Neural crest cell (in vitro differentiated cells): ENCODE measurements at regions not wholly inside any gene's neighbourhood (a gene's known extent, or its start where the extent isn't known, plus 50 kb on each side); places are given as distances from the start of the nearest gene placed in this dataset.

Source experiments
- DNase-seq: peaks from one replicate; pipeline ENCODE4 v3.0.0; 2021; ENCODE audit warnings: low read depth, mixed read lengths, low spot score
- H3K27ac Mint-ChIP-seq: one replicate; pipeline ENCODE4 v1.8.0; 2021; ENCODE audit warnings: mild to moderate bottlenecking, mixed read lengths; ENCODE audit not compliant: unreplicated experiment
- H3K27me3 Mint-ChIP-seq: 2 replicates; pipeline ENCODE4 v1.8.0; 2021; ENCODE audit warnings: low read depth, mild to moderate bottlenecking, mixed read lengths
- H3K36me3 Mint-ChIP-seq: 2 replicates; pipeline ENCODE4 v1.8.0; 2021; ENCODE audit warnings: low read depth, mild to moderate bottlenecking, mixed read lengths
- H3K4me1 Mint-ChIP-seq: 2 replicates; pipeline ENCODE4 v1.8.0; 2021; ENCODE audit warnings: mixed read lengths
- H3K4me3 Mint-ChIP-seq: one replicate; pipeline ENCODE4 v1.8.0; 2021; ENCODE audit warnings: mild to moderate bottlenecking, mixed read lengths
- H3K9me3 Mint-ChIP-seq: 2 replicates; pipeline ENCODE4 v1.8.0; 2021; ENCODE audit warnings: mixed read lengths
- TF ChIP-seq, protein P1 (sequence below): fragments of 200-600 bp; sonication (generic); conservative IDR thresholded peaks from 2 replicates; pipeline ENCODE4 v1.5.0; 2021; ENCODE audit warnings: antibody characterized with exemption, mild to moderate bottlenecking

DNA sequence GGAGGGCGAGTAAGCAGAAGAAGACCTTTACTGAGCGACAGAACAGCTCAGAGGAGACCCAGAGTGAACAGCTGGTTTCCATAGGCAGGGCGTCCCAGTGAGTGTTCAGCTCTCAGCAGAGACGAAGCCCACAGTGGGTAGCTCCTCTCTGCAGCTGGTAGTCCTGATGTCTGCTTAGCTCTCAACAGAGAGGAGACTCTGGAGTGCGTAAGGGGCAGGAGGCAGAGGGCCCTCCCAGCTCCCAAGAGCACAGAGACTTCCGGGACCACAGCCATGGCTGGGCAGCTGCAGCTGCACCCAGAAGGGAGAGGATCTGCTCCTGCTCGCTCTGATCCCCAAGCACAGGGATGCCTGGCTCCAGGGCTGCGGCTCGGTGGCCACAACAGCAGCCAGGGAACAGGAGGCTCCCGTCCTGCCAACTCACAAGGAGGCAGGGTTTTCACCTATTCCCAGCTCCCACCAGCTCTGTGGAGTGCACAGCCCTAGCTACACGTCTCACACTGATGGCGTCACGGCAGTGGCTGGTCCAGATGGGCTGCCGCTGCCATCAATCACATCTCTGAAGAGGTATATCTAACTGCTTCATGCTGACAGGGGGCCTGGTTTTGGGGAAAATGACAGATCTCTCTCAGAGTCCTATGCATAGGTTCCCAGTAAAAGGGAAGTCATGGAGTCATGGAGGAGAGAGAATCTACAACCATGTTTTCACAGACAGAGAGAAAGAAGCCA is 2660.1 kb upstream of the PCDH20 start:
- H3K4me3 Mint-ChIP-seq: no peak overlapping the region
- H3K36me3 Mint-ChIP-seq: no peaks in the 10 kb centered on the region
- TF ChIP-seq, protein P1, sequence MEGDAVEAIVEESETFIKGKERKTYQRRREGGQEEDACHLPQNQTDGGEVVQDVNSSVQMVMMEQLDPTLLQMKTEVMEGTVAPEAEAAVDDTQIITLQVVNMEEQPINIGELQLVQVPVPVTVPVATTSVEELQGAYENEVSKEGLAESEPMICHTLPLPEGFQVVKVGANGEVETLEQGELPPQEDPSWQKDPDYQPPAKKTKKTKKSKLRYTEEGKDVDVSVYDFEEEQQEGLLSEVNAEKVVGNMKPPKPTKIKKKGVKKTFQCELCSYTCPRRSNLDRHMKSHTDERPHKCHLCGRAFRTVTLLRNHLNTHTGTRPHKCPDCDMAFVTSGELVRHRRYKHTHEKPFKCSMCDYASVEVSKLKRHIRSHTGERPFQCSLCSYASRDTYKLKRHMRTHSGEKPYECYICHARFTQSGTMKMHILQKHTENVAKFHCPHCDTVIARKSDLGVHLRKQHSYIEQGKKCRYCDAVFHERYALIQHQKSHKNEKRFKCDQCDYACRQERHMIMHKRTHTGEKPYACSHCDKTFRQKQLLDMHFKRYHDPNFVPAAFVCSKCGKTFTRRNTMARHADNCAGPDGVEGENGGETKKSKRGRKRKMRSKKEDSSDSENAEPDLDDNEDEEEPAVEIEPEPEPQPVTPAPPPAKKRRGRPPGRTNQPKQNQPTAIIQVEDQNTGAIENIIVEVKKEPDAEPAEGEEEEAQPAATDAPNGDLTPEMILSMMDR: no peak
- no peaks in the 10 kb centered on the region for H3K4me1 Mint-ChIP-seq
- DNase-seq: no peak
- no peaks in the 10 kb centered on the region for H3K9me3 Mint-ChIP-seq
- H3K27me3 Mint-ChIP-seq: no peaks in the 10 kb centered on the region
- no peak overlapping the region for H3K27ac Mint-ChIP-seq

DNA sequence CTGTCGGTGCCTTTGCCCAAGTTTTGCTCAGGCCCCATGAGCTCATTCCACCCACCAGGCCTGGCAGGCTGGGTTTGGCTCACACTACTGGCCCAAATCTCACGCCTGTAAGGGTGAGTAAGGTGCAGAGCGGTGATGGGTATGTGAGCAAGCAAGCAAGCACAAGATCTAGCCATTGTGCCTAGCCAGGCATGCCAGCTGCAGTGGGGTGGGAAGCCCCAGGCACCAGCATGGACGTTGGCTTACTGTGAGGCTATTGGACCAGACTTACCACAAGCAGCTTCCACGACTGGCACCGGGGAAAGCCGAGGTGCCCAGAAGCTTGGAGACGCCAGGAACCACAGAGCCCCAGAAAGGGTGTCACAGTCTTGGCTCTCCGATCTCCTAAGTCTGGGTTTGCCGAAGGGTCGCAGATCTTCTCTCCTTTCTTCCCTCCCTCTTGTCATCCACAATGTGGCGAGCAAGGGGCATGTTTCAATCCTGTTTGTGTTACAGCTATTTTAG is 2659.4 kb upstream of the PCDH20 start:
- Mint-ChIP-seq H3K36me3 (no peaks in the 10 kb centered on the region), H3K27ac (no peak overlapping the region), H3K4me3 (no peak overlapping the region), H3K9me3 (no peaks in the 10 kb centered on the region), H3K4me1 (no peaks in the 10 kb centered on the region), H3K27me3 (no peaks in the 10 kb centered on the region)
- TF ChIP-seq, protein P1: no peak
- DNase-seq: no peak

DNA sequence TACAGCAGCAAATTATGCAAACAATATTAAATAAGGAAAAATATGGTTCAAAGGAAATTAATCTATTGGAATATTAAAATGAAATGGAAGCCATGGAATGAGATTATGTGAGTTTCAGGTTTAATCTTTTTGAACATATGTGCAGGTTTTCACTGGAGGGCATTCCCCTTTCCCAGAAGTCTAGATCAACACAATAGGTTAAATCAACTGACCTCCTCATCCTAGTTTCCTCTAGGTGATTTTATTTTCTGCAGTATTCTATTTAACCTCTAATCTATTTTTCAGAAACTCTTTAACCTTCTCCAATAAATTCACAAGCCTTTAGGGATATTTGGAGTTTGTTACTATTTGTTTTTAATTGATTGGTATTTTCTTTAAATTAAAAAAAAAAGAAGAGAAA is 2657.6 kb upstream of the PCDH20 start:
- H3K27me3 Mint-ChIP-seq: no peaks in the 10 kb centered on the region
- H3K4me1 Mint-ChIP-seq: no peaks in the 10 kb centered on the region
- H3K9me3 Mint-ChIP-seq: no peaks in the 10 kb centered on the region
- TF ChIP-seq, protein P1: no peak
- no peak overlapping the region for H3K4me3 Mint-ChIP-seq
- no peak for DNase-seq
- H3K36me3 Mint-ChIP-seq: no peaks in the 10 kb centered on the region
- no peak overlapping the region for H3K27ac Mint-ChIP-seq

DNA sequence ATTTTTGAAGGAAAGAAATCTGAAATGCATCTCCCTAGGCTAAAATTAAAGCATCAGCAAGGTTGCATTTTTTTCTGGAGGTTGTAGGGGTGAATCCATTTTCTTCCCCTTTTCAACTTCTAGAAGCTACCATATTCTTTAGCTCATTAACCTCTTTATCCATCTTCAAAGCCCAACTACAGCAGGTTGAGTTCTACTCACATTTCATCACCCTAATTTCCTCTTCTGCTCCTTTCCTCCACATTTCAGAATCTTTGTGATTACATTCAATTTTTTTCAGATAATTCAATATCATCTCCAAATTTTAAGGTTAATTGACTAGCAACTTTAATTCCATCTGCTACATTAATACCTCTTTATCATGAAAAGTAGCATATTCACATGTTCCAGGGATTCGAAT is 2655.7 kb upstream of the PCDH20 start:
- Mint-ChIP-seq H3K4me3 (no peak overlapping the region), H3K36me3 (no peaks in the 10 kb centered on the region), H3K27ac (no peak overlapping the region), H3K9me3 (no peaks in the 10 kb centered on the region), H3K27me3 (no peaks in the 10 kb centered on the region), H3K4me1 (no peaks in the 10 kb centered on the region)
- DNase-seq: no peak
- TF ChIP-seq, protein P1: no peak

DNA sequence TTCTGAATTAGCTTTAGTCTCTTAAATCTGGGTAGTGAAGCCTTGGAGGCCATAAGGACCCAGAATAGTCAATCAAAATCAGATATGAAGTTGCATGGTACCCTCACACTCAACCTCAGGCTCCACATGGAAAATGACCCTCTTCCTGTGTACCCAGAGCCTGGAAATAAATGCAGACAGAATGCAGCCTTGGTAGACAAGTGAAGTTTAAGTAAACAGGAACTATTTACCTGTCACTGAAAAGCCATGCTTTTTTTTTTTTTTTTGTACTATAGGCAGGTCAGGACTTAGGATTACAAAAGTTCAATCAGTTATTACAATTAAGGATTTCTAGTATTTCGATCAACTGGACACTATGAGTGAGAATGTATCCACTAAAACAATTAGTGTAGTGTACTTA is 2654.2 kb upstream of the PCDH20 start:
- DNase-seq: no peak
- Mint-ChIP-seq H3K4me3 (no peak overlapping the region), H3K4me1 (no peaks in the 10 kb centered on the region), H3K27ac (no peak overlapping the region), H3K36me3 (no peaks in the 10 kb centered on the region), H3K27me3 (no peaks in the 10 kb centered on the region), H3K9me3 (no peaks in the 10 kb centered on the region)
- TF ChIP-seq, protein P1: no peak
